ENCODE measurements at regions not wholly inside any gene's neighbourhood (a gene's known extent, or its start where the extent isn't known, plus 50 kb on each side); places are given as distances from the start of the nearest gene placed in this dataset.

GRCh38 chr11:134483291-134483690, 71.2 kb upstream of the B3GAT1 start:
- H3K9me3 ChIP-seq (replicated peaks; ENCODE audit: control insufficient read depth, insufficient read depth, low read depth, low read length) = no peaks in the 10 kb centered on the region
- 0 out of 5 replicates have a peak, but pooled peaks cover 0 to 6% of the 10 kb centered on the region in 2 experiments for H3K4me1 ChIP-seq (replicated peaks in 1 of 2; ENCODE audit: control insufficient read depth in 2 of 2, insufficient read depth in 2 of 2, low read length in 2 of 2)
- no peak for FAIRE-seq
- peak in 3 of 4 experiments; percentile 16 to 18 (median 16) for DNase-seq (ENCODE audit: extremely low read depth in 1 of 4, low spot score in 3 of 4)
- H3K4me3 ChIP-seq = no peak overlapping the region
- H3K27me3 ChIP-seq (ENCODE audit: control insufficient read depth in 2 of 2, insufficient read depth in 2 of 2, low read length in 2 of 2) = peaks cover 4 to 32% of the 10 kb centered on the region in 2 experiments; a peak in 2 of 5 replicates
- intact Hi-C loops (cut with micrococcal nuclease) = no loop called here
- POLR2A ChIA-PET = no interaction called here
- H3K36me3 ChIP-seq (ENCODE audit: control insufficient read depth, insufficient read depth, low read length) = no peaks in the 10 kb centered on the region
- CTCF ChIA-PET (ENCODE audit: low intra/inter-chr PET ratio) = no interaction called here
- peak; percentile 31; the same call in 2 of the 3 replicates for ATAC-seq
- no peak overlapping the region for H3K4me2 ChIP-seq (ENCODE audit: insufficient read depth, low read length)
- H4K20me1 ChIP-seq (replicated peaks; ENCODE audit: control insufficient read depth, insufficient read depth, low read length) = no peaks in the 10 kb centered on the region
- 0 out of 3 replicates have a peak overlapping the region, but pooled peaks have one; percentile 15 for H3K27ac ChIP-seq (ENCODE audit: extremely low read depth, low read depth, low read length)
- BruUV-seq (replicated peaks) = no TSS peak
- in situ Hi-C loops (cut with MboI) = no loop called here
- no peaks in the 10 kb centered on the region for H3K79me2 ChIP-seq (ENCODE audit: control insufficient read depth, insufficient read depth, low read length)
- no peaks in the 10 kb centered on the region for H3K9me1 ChIP-seq (ENCODE audit: control insufficient read depth, insufficient read depth, low read length)
- H2AFZ ChIP-seq (ENCODE audit: low read depth, low read length) = 0 out of 2 replicates have a peak overlapping the region, but pooled peaks have one; percentile 24
- 5% methylated on average over 14 of the region's 14 CpGs for WGBS (ENCODE audit: insufficient coverage, low coverage, missing lambda C conversion rate)
- H3K9ac ChIP-seq (ENCODE audit: insufficient read depth in 1 of 2, low read depth in 2 of 2, low read length in 2 of 2) = no peak overlapping the region
- no peak for TF ChIP-seq TCF7L2 (IDR thresholded peaks at IDR 0.05; ENCODE audit: low read depth, low read length)
- TF ChIP-seq RUNX1 (IDR thresholded peaks at IDR 0.05; ENCODE audit: low read depth) = no peak
- TF ChIP-seq ZBTB40 (IDR thresholded peaks at IDR 0.05) = no peak
- TF ChIP-seq ZBTB40 (CRISPR knock-in tag; IDR thresholded peaks at IDR 0.05) = no peak
- TF ChIP-seq FUS (optimal IDR thresholded peaks at IDR 0.05; ENCODE audit: low read depth, low read length) = no peak
- TF ChIP-seq SMAD3 (CRISPR knock-in tag; conservative IDR thresholded peaks at IDR 0.05) = no peak
- no peak for TF ChIP-seq RAD51 (IDR thresholded peaks at IDR 0.05; ENCODE audit: borderline replicate concordance, low read depth)
- TF ChIP-seq RNF2 (IDR thresholded peaks at IDR 0.05) = peak; percentile 75; the same call in 1 of the 2 replicates
- TF ChIP-seq SMAD4 (CRISPR knock-in tag; conservative IDR thresholded peaks at IDR 0.05) = peak; percentile 41; the same call in 1 of the 2 replicates
- no peak for TF ChIP-seq ZNF133 (CRISPR knock-in tag; IDR thresholded peaks at IDR 0.05)
- no peak for TF ChIP-seq THRAP3 (IDR thresholded peaks at IDR 0.05; ENCODE audit: borderline replicate concordance)
- TF ChIP-seq ZNF224 (CRISPR knock-in tag; IDR thresholded peaks at IDR 0.05) = no peak
- no peak for TF ChIP-seq ETV6 (IDR thresholded peaks at IDR 0.05; ENCODE audit: borderline replicate concordance in 1 of 2, low read depth in 2 of 2, low read length in 1 of 2)
- no peak for TF ChIP-seq ETV6 (CRISPR knock-in tag; IDR thresholded peaks at IDR 0.05; ENCODE audit: borderline replicate concordance)
- peak; percentile 31; the same call in 1 of the 2 replicates for TF ChIP-seq ARID1B (IDR thresholded peaks at IDR 0.05)
- TF ChIP-seq WHSC1 (IDR thresholded peaks at IDR 0.05; ENCODE audit: low read length) = no peak
- no peak for TF ChIP-seq DACH1 (IDR thresholded peaks at IDR 0.05; ENCODE audit: partially characterized antibody)
- TF ChIP-seq CBFA2T2 (conservative IDR thresholded peaks at IDR 0.05) = peak; percentile 19; the same call in 1 of the 2 replicates
